Occipital lobe (tissue), 1 donor: ENCODE measurements at regions not wholly inside any gene's neighbourhood (a gene's known extent, or its start where the extent isn't known, plus 50 kb on each side); places are given as distances from the start of the nearest gene placed in this dataset.
"Not testable (repeated sequence)": the region's sequence is repeated elsewhere in the genome, so short reads cannot be mapped to it uniquely, and the experiment has no call there.

Experiments used
- DNase-seq: peaks from one replicate; lab custom pipeline; 2025; lab: John Stamatoyannopoulos, UW

DNA sequence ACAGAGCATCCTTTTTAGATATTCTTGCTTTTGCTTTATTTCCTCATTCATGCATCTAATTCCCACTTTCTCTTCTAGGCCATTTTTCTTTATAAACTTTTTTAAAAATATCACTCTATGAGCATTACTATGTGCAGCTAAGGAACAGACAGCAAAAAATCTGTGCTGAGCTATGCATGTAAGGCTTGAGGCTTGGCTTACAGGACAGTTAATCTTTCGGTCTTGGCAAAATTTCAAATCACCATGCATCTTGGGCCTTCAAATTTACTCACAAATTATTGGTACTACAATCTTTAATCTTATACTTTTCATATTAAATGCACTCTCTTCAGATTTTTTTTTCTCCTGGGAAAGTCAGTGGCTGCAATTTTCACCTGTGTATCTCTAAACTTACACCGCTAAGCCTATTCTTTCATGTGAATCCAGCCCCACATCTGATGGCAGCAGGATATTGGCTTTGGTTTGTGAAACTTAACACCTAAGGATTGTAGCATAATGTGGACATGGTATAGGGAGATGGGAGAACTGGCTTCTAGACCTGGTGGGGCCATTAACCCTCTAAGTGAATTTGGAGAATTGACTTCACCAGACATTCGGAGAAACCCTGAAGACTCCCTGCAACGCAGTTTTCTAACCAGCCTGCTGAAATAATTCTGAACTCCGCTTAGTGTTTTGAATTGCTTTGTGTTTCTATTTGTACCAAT is 278.3 kb downstream of the SPRY1 start:
- DNase-seq: no peak

DNA sequence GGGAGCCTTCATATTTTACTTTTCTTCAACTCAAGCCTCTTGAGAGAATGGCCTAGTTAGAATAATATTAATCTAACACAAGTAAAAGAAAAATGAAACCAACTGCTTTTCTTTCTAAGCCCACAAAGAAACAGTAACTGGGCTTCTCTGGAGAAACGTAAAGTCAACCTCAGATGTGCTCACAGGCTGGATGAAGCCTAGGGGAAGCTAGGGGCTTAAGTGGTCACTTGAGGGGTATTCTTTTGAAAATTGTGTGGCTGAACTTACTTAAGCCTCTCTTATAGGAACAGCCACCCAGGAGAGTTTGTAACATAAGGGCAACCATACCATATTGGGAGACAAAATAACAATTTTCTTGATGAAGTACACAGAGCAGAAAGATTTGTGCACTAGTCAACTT is 279.0 kb downstream of the SPRY1 start:
- DNase-seq: no peak

DNA sequence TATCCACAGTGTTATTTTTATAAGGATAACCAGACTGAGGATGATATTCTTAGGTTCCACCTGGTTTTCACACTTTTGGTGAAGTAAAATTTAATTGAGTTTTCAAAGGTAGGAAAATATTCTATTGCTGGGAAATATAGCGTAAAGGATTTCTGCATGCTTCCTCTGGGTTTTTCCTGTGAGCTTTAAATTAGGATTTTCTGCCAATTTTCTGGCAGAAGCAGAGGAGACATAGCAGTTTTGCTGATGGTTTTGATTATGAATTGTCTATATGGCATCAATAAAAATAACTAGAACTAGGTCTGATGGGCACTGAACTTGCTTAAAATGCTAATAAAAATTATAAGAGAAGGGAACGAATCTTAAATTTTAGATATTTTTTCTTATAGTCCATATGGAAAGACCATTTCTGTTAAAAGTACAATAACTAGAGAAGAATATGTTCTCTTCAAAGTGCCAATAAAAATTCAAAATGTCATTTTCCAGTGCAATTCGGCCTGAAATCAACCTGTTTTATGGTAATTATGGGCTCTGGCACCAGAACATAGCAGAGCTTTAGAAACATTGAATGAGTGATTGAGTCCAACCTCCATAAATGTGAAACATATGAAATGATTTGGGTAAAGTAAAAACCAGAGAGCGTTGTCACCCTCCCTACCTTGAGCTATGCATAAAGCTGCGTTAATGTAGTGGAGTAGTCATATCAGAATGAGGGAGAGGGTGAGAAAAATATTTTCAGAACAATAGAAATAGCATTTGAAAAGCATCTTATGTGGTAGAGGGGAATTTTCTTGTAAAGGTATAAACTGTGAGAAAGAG is 279.7 kb downstream of the SPRY1 start:
- DNase-seq: no peak

DNA sequence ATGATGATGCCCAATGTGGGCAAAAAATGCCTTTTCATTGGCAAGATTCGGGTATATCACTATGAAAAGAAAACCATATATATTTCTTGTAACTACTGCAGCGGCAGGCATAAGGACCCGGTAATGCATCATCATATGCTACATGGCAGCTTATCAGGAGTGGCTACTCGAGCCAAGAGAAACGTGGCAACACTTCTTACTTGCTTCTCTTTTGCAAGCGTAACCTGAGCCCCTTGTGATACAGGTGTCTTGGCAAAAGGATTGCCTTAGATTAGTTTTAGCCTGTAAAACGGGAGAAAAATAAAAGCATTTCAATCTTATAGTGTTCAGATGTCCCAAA is 280.3 kb downstream of the SPRY1 start:
- DNase-seq: no peak

DNA sequence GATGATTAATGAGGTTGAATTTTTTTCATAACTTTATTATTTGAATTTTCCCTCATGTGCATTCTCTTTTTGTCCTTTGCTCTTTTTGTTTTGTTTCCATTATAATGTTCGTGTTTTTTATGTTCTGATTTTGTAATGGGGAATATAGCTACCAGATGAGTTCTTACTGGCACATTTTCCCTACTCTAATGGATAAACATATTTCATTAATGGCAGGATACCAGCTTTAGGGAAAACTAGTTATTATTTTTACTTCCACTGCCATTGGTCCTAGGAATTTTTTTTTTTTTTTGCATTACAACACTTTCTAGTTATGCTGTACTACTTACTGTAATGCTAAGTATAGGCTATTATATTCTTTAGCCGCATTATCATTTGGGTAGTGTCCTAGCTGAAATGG is 286.3 kb downstream of the SPRY1 start:
- no peak for DNase-seq

DNA sequence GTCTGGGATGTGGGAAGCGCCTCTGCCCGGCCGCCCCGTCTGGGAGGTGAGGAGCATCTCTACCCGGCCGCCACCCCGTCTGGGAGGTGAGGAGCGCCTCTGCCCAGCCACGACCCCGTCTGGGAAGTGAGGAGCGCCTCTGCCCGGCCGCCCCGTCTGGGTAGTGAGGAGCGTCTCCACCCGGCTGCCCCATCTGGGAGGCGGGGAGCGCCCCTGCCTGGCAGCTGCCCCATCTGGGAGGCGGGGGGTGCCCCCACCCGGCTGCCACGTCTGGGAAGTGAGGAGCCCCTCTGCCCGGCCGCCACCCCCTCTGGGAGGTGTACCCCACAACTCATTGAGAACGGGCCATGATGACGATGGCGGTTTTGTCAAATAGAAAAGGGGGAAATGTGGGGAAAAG is 288.3 kb downstream of the SPRY1 start:
- DNase-seq: not testable (repeated sequence)

DNA sequence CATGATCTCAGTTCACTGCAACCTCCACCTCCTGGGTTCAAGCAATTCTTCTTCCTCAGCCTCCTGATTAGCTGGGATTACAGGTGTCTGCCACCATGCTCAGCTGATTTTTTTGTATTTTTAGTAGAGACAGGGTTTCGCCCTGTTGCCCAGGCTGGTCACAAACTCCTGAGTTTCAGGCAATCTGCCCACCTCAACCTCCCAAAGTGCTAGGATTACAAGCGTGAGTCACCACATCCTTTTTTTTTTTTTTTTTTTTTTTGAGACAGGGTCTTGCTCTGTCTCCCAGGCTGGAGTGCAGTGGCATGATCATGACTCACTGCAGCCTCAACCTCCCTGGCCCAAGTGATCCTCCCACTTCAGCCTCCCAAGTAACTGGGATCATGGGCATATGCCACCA is 298.9 kb downstream of the SPRY1 start:
- not testable (repeated sequence) for DNase-seq

DNA sequence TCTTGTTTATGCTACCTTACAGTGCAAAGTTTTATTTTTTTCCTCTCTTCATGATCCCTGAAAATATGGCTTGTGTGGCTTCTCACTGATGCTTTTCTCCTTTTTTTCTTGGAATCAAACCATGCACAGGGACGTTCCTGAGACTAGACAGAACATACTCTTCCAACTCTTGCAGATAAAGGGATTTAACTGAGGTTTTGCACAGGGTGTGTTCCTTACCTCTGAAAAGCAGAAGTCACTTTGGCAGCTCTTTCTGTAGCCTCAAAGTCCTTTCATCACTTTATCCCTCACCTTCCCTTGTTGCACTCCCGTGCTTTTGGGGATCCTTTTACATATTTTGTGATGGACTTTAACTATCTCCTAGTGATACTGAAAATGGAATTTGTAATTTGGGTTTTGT is 300.1 kb downstream of the SPRY1 start:
- DNase-seq: no peak

DNA sequence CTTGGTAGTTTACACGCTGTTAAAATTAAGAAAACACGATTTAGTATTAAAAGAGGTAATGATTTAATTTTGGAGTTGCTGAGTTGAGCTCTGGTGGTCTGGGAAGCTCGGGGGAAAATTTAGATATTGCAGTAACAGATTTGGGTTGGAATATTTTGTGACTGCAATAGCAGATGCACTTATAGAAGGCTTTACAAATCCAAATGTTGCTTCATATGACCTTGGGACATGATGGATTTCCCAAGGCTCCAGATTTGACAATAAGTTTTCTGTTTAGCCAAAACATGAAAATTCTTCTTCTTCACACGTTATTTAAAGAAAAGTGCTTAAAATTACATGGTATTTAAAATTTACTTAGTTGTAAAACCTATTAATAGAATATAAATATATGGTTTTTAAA is 302.0 kb downstream of the SPRY1 start:
- DNase-seq: no peak

DNA sequence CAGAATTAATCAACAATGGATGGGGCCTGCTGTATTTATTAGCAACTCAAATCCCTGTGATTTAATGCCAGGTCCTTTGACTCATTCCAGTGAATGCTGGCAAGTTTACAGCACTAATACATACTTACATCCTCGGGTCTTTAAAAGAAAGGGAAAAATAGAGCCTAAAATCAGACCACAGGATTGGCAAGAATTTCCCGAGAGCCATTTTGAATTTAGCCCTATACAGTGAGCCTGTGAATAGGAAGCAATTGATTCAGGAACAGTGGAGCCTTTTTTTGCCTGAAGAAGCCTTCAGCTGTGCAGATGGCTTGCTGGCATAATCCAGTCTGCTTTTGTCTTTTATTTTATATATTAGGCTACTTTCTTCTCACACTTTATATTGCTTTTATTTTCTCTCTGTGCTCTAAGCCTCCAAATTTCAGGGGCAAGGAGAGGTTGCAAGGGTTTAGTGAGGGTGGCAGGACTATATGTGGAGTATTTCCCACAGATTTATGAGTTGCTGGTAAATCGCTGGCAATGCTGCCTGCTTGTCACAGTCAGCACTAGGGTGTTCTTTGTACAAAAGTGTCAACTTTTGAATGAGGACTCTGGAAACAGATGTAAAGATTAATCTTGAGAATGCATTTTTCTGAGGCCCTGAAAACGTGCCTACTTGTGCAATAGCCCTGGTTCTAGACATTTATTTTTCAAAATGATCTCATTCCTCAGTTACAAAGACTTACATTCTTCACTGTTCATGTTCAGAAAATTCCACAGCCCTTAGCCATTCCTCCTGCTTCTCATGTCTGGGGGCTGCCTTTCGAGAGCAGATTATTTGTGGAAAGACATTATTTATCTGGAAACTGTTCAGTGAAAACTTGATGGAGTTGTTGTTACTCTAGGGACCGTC is 303.5 kb downstream of the SPRY1 start:
- DNase-seq: no peak

DNA sequence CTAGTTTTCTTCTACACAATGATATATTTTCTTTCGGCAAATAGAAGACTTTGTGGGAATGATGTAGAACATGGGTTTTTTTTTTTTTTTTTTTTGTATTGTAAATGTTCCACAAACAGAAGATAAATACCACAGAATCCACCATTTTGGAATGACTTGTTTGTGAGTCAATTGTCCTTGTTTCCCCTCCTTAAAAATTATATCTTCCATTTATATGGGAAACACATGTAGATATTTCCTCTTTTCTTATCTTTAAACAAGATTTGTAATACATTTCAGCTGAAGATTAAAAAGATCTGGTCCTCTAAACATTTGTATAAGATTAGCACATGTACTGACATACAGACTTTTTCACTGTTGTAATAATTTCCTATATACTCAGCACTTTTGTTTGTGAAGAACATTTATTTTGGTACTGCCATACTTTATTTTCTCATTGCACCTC is 304.6 kb downstream of the SPRY1 start:
- no peak for DNase-seq

DNA sequence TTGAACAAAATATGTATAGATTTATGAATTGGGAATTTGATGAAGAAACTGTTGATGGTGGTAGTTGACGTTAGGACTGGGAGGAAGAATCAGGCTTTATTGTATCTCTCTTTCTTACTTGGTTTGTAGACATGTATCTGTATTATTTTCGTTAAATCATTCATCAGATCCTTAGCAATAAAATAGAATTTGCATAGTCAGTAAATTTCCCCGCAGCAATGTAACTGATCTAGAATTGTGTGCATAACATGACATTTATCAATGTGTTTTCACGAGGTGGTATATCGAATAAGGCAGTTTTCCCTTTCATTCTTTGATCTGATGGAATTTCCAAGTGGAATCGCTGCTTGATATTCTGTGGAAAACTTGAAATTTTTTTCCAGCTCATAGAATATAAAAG is 308.8 kb downstream of the SPRY1 start:
- no peak for DNase-seq

DNA sequence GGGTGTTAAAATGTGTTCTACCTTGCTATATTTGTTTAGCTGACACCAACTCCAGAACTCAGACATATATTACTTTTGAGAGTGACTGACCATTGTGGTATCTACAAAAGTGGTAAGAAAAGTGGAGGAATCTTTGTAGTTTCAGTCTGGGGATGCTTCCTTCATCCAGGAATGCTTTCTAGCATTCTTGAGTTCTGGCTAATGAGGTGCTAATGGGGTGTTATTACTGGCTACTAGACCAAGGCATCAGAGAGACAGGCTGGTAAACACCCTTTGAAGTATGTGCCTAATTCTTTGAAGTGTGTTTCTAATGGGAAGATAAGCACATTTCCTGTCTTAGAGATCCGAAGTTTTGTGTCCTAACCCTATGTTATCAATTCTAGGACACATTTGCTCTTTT is 310.4 kb downstream of the SPRY1 start:
- no peak for DNase-seq

DNA sequence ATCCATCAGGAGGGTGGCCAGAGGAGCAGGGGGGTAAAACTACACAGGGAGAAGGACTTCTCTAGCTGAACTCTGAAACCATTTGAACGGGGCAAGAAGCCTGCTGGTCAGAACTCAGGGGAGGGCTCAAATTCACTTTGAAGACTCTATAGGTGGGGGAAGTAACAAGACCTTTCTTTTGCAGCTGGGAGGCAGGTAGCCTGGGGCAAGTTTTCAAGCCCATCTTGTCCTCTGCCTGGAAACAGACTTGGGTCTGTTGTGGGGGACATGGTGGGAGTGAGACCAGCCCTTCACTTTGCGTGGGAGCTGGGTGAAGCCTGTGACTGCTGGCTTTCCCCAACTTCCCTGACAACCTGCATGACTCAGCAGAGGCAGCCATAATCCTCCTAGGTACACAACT is 312.3 kb downstream of the SPRY1 start:
- DNase-seq: no peak

DNA sequence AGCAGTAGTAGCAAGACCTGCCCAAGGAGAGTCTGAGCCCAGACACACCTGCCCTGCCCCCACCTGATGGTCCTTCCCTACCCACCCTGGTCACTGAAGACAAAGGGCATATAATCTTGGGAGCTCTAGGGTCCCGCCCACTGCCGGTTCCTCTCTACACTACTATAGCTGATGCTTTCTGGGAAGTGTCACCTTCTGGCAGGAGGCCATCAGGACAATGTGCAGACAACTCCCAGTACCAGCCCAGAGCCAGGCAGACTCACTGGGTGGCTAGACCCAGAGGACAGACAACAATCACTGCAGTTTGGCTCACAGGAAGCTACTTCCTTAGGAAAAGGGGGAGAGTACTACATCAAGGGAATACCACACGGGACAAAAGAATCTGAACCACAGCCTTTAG is 312.7 kb downstream of the SPRY1 start:
- DNase-seq: no peak

DNA sequence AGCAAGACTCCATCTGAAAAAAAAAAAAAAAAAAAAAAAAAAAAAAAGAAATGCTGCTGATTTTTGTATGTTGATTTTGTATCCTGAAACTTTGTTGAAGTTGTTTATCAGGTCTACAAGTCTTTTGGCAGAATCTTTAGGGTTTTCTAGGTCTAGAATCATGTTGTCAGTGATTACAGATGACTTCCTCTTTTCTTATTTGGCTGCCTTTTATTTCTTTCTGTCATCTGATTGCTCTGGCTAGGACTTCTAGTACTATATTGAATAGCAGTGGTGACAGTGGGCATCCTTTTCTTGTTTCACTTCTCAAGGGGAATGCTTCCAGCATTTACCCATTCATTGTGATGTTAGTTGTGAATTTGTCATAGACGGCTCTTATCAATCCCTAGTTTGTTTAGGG is 334.4 kb downstream of the SPRY1 start:
- no peak for DNase-seq

DNA sequence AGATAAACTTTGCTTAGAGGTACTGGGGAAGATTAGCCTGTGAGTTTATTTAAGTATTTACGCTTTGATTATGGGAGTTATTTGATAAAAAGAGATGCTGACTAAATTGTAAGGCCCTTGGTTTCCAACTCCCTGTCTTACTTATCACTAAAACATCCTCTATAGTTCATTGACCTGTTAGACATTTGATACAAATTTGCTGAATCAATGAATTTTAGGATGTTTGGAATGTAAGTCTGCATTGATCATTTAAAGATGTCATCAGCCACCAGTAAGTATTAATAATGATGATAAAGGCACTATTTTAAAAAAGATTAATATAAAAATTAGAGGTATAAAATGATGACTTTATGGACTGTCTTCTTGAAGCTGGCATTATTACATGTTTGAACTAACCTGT is 340.6 kb downstream of the SPRY1 start:
- no peak for DNase-seq

DNA sequence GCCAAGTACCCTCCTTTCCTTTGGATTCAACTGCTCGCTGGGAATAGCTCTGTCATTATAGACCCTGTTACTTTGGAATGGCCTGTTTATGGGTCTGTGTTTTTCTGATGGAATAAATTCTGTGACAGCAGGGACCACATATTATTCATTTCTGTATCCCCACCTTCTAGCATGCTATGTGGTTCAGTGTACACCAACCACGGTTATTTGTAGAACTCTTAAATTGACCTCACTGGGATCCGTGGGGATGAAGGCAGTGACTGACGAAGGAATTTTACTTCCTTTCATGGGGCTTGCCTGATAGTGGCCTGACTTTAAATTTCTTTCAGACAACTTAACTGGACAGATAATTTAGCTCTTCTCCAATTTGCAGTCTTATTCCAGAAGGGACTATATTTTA is 343.2 kb downstream of the SPRY1 start:
- DNase-seq: no peak

DNA sequence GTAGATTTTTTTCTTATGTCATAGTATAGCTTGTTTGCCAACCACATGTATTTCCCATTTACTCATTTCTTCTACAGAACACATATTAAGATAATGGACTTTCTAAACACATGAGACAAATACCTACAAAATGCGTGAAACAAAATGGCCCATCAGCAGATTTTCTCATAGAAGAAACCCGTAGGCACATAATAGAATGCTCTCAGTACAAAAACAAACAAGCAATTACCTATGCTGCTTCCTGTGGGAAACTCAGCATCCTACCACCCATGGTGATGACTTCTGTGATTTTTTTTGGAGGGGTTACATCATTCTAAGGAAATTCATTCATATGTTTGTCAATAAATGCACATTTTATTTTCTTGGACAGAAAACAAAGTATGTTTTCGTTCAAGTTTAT is 343.6 kb downstream of the SPRY1 start:
- no peak for DNase-seq

DNA sequence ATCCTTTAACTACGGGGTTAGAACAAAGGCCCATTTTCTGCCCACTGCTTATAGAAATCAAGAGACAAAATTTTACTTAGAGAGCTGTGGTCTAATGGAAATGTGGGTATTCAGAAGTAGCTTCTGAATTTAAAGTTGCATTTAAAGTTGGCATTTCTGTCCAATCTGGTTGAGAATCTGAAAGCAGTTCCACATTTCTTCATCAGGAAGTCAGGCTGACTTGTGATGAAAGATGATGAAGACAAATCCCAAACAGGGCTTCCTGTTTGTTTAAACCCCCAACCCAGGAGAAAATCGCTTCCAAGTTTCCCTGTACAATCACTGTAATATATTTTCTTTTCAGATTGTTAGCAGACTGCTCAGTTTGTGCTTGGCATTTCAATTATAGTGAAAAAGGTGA is 345.3 kb downstream of the SPRY1 start:
- DNase-seq: no peak

DNA sequence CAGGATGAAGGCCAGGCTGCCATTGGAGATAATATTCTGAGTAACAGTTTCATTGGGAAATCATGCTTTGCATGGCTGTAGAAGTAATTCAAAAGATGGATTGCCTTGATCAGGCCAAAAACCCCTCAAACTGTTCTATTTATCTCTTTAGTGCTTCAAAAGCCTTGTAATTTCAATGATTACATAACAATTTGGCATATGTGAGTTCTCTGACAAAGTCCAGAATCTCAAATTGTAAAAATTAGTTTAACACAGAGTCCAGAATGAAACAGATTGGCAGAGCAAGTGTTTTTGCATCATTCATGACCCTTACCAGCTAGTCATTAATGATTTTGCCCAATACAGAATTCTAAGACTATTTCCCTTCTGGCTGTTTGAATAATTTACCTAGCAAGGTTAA is 347.3 kb downstream of the SPRY1 start:
- DNase-seq: no peak

DNA sequence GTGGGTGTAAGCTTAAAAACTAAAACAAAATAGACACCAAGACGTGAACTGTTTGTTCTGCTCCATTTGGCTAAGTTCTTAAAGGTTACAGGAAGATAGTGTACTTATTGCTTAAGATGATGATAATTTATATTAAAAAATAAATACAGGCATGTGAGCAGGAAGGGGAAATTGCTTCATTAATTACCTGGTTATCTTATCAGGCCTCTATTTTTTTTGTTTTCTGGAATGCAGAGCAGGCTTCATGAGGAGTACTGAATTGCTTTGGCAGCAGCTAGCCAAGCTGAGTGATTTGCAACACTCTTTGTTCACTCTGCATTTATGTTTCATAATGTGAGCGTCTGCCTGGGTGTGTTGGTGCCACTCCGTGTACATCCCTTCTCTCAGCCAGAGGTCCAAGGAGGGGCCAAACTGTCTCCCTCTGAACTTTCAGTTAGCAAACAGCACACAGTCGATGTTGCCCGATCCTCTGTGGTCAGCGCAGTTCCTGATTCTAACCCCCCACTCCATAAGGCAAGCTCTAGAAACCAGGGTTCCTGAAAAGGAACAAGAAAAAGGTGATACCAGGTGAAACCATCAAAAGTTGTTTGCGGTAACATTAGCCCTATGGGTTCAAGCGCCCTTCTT is 348.2 kb downstream of the SPRY1 start:
- no peak for DNase-seq
